OCI-LY3 (cell line): ENCODE measurements at regions not wholly inside any gene's neighbourhood (a gene's known extent, or its start where the extent isn't known, plus 50 kb on each side); places are given as distances from the start of the nearest gene placed in this dataset.
"Not testable (repeated sequence)": the region's sequence is repeated elsewhere in the genome, so short reads cannot be mapped to it uniquely, and the experiment has no call there.

ENCODE experiments used
- H2AFZ ChIP-seq: fragments of 200-600, 300-600 bp; shearing (Covaris generic); 2 replicates; pipeline ENCODE4 v1.6.0; 2014; ENCODE audit warnings: antibody characterized with exemption, low read depth, low read length
- H3K27ac ChIP-seq: fragments of 200-600, 300-600 bp; sonication (generic); 2 replicates; pipeline ENCODE4 v1.5.1; 2014; ENCODE audit warnings: mild to moderate bottlenecking, low read length, moderate library complexity, mixed read lengths
- H3K27me3 ChIP-seq: fragments of 200-600, 300-600 bp; sonication (generic); 2 replicates; pipeline ENCODE4 v1.6.1; 2014; ENCODE audit warnings: low read depth, low read length, mixed read lengths
- H3K36me3 ChIP-seq: fragments of 200-600, 300-600 bp; sonication (generic); replicated peaks from 2 replicates; pipeline ENCODE3; 2014; ENCODE audit warnings: low read depth, low read length, mixed read lengths
- H3K4me1 ChIP-seq: fragments of 300-600, 200-600 bp; sonication (generic); 2 replicates; pipeline ENCODE4 v1.6.1; 2014; ENCODE audit warnings: low read length, mixed read lengths
- H3K4me2 ChIP-seq: fragments of 200-600, 300-600 bp; sonication (generic); 2 replicates; pipeline ENCODE4 v1.6.1; 2014; ENCODE audit warnings: low read length, mixed read lengths
- H3K4me3 ChIP-seq: fragments of 300-600, 200-600 bp; sonication (generic); 2 replicates; pipeline ENCODE4 v1.5.1; 2014; ENCODE audit warnings: antibody characterized with exemption, mild to moderate bottlenecking, low read length, moderate library complexity
- H3K79me2 ChIP-seq: fragments of 300-600, 200-600 bp; shearing (Covaris generic); 2 replicates; pipeline ENCODE4 v1.6.1; 2014; ENCODE audit warnings: mild to moderate bottlenecking, low read length, mixed read lengths
- H3K9ac ChIP-seq: fragments of 300-600, 200-600 bp; shearing (Covaris generic); 2 replicates; pipeline ENCODE4 v1.6.0; 2014; ENCODE audit warnings: mild to moderate bottlenecking, low read length, moderate library complexity
- H3K9me3 ChIP-seq: fragments of 200-600, 300-600 bp; shearing (Covaris generic); 2 replicates; pipeline ENCODE4 v1.6.1; 2014; ENCODE audit warnings: low read length, mixed read lengths; ENCODE audit not compliant: insufficient read depth
- H4K20me1 ChIP-seq: fragments of 200-600, 300-600 bp; sonication (generic); 2 replicates; pipeline ENCODE4 v1.6.1; 2016; ENCODE audit warnings: low read length, mixed read lengths; ENCODE audit not compliant: insufficient read depth
- EZH2phosphoT487 ChIP-seq: fragments of 200-600 bp; shearing (Covaris generic); IDR thresholded peaks from 2 replicates; pipeline ENCODE4 v1.6.1; 2018; ENCODE audit warnings: antibody characterized with exemption, mixed run types, low read depth
- TF ChIP-seq, protein P1 (sequence below): fragments of 200-600, 300-600 bp; sonication (generic); IDR thresholded peaks from 2 replicates; pipeline ENCODE4 v1.5.1; 2014; ENCODE audit warnings: antibody characterized with exemption, low read length, low read depth

DNA sequence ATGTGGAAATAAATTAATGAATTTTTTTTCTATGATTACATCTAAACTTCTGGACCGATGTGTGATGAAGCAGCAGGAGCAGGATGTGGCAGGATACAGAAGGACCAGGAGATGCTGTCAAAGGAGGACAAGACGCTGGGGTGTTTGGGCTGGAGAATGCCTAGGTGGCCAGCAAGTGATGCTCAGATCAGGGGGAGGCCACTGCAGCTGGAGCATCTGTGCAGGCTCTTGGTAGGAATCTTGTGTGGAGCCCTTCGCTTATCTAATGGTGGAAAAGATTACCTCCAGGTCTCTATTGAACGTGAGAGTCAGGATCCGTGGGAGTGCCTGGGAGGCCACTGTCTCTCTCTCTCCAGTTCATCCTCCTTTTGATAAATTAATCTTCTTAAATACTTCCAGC, 79.8 kb downstream of the MRPL36 start:
- Histone ChIP-seq H3K4me1 (no peaks in the 10 kb centered on the region), H2AFZ (no peak overlapping the region), H3K9ac (no peak overlapping the region), H3K4me2 (no peak overlapping the region), H3K36me3 (no peaks in the 10 kb centered on the region), H4K20me1 (no peaks in the 10 kb centered on the region), H3K27ac (no peak overlapping the region), H3K27me3 (no peaks in the 10 kb centered on the region), H3K9me3 (peaks cover 4% of the 10 kb centered on the region; the same call in 1 of the 2 replicates), H3K79me2 (no peaks in the 10 kb centered on the region), H3K4me3 (no peak overlapping the region)
- TF ChIP-seq, protein P1, sequence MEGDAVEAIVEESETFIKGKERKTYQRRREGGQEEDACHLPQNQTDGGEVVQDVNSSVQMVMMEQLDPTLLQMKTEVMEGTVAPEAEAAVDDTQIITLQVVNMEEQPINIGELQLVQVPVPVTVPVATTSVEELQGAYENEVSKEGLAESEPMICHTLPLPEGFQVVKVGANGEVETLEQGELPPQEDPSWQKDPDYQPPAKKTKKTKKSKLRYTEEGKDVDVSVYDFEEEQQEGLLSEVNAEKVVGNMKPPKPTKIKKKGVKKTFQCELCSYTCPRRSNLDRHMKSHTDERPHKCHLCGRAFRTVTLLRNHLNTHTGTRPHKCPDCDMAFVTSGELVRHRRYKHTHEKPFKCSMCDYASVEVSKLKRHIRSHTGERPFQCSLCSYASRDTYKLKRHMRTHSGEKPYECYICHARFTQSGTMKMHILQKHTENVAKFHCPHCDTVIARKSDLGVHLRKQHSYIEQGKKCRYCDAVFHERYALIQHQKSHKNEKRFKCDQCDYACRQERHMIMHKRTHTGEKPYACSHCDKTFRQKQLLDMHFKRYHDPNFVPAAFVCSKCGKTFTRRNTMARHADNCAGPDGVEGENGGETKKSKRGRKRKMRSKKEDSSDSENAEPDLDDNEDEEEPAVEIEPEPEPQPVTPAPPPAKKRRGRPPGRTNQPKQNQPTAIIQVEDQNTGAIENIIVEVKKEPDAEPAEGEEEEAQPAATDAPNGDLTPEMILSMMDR: no peak
- TF ChIP-seq EZH2phosphoT487: no peak

DNA sequence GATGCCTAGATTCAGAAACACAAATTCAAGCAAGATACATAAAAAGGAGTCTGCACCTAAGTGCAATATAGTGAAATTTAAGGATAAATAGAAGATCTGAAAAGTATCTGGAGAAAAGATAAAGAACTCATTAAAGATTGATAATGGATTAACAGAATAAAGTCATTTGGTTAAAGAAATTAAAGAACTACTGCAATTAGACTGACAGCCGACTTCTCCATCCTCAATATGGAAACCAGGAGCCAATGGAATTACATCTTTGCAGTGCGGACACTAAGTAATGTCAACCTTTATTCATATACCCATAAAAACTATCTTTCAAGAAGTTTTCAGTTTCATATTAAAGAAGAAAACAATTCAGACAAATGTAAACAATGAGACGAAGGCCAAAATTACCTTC, 81.0 kb downstream of the MRPL36 start:
- Histone ChIP-seq H3K4me2 (no peak overlapping the region), H3K4me3 (no peak overlapping the region), H2AFZ (no peak overlapping the region), H3K27me3 (no peaks in the 10 kb centered on the region), H3K4me1 (no peaks in the 10 kb centered on the region), H4K20me1 (no peaks in the 10 kb centered on the region), H3K36me3 (no peaks in the 10 kb centered on the region), H3K79me2 (no peaks in the 10 kb centered on the region), H3K9ac (no peak overlapping the region), H3K27ac (no peak overlapping the region), H3K9me3 (peaks cover 4% of the 10 kb centered on the region; the same call in 1 of the 2 replicates)
- no peak for TF ChIP-seq EZH2phosphoT487
- TF ChIP-seq, protein P1: no peak

DNA sequence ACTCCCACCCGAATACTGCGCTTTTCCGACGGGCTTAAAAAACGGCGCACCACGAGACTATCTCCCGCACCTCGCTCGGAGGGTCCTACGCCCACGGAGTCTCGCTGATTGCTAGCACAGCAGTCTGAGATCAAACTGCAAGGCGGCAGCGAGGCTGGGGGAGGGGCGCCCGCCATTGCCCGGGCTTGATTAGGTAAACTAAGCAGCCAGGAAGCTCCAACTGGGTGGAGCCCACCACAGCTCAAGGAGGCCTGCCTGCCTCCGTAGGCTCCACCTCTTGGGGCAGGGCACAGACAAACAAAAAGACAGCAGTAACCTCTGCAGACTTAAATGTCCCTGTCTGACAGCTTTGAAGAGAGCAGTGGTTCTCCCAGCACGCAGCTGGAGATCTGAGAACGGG, 89.5 kb downstream of the MRPL36 start:
- not testable (repeated sequence) for H3K36me3 ChIP-seq, H3K27me3 ChIP-seq, H3K27ac ChIP-seq, H4K20me1 ChIP-seq, H3K4me1 ChIP-seq, H3K4me3 ChIP-seq, H3K79me2 ChIP-seq, H3K9ac ChIP-seq, H2AFZ ChIP-seq, H3K9me3 ChIP-seq, H3K4me2 ChIP-seq

DNA sequence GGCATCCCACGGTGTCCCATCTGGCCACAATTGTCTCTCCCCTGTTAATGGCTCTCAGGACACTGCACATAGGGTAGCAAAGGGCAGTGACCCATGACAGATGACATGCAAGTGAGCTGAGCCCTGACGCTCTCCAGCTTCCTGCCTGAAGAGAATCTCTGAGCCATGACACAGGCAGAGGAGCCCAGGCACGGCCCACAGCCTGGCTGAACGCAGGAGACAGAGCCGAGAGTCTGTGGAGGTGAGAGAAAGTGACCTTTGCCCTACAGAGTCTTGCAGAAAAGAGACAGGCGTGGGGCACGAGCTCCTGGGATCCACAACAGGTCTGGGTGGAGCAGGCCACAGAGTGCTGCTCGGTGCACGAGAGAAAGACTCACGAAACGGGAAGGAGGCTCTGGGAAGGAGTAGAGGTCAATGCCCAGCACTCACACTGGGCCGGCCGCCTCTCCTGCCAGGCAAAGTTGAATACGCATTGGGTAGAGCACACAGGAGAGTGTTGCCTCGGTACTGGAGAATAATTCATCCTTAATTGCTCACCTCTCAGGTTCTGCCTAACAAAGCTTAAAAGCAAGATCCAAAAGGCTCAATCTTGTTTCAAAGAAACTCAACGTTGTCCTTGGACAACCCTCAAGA, 90.3 kb downstream of the MRPL36 start:
- Histone ChIP-seq H3K36me3 (no peaks in the 10 kb centered on the region), H3K27me3 (no peaks in the 10 kb centered on the region), H3K79me2 (no peaks in the 10 kb centered on the region), H3K9ac (no peak overlapping the region), H3K4me1 (no peaks in the 10 kb centered on the region), H4K20me1 (no peaks in the 10 kb centered on the region), H3K9me3 (no peaks in the 10 kb centered on the region), H2AFZ (no peak overlapping the region), H3K4me2 (no peak overlapping the region), H3K4me3 (no peak overlapping the region), H3K27ac (no peak overlapping the region)
- TF ChIP-seq EZH2phosphoT487: no peak
- TF ChIP-seq, protein P1: no peak

DNA sequence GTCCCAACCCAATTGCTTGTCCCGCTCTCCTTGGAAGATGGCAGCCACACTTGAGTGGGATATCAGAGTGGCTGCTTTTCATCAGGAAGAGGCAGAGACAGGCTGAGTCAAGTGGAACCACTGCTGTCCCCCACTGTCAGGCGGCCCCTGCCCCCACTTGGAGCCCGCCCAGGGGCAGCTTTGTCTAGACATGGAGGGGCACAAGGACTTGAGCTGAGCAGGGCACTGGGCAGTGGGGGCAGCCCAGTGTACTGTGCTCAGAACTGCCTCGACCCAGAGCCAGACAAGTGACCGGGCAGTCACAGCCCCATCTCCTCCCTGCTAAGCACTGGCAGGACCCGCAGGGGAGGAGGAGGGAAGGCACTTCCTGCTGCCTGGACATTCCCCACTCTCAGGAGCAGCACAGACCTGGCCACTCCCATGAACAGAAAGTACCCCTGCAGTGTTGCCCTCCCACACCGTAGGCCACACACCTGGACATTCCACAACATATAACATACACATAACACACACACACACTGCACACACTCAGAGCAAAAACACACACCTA, 91.0 kb downstream of the MRPL36 start:
- TF ChIP-seq, protein P1: no peak
- no peak for TF ChIP-seq EZH2phosphoT487
- Histone ChIP-seq H3K79me2 (no peaks in the 10 kb centered on the region), H3K36me3 (no peaks in the 10 kb centered on the region), H2AFZ (no peak overlapping the region), H3K27me3 (no peaks in the 10 kb centered on the region), H3K4me2 (no peak overlapping the region), H3K4me3 (no peak overlapping the region), H3K4me1 (no peaks in the 10 kb centered on the region), H3K9ac (no peak overlapping the region), H4K20me1 (no peaks in the 10 kb centered on the region), H3K9me3 (no peaks in the 10 kb centered on the region), H3K27ac (no peak overlapping the region)
